ENCODE measurements at regions not wholly inside any gene's neighbourhood (a gene's known extent, or its start where the extent isn't known, plus 50 kb on each side); places are given as distances from the start of the nearest gene placed in this dataset.
A peak's percentile ranks its signal among the peaks of the same experiment; 100 is the strongest.

- peaks cover 27% of the 10 kb centered on the region for H3K27me3 Mint-ChIP-seq (ENCODE audit: low read depth)
- no peaks in the 10 kb centered on the region for H3K36me3 Mint-ChIP-seq
- H3K9me3 Mint-ChIP-seq, result no peaks in the 10 kb centered on the region
- no peak overlapping the region for H3K4me3 Mint-ChIP-seq
- no peak for DNase-seq (ENCODE audit: low spot score in 2 of 2, unreplicated experiment in 2 of 2)
- no peaks in the 10 kb centered on the region for H3K4me1 Mint-ChIP-seq
- no peak overlapping the region for H3K27ac Mint-ChIP-seq
- TF ChIP-seq CTCF (IDR thresholded peaks at IDR 0.05; ENCODE audit: unreplicated experiment), result no peak
These were observed 613.4 kb downstream of the AACS start for GRCh38 chr12:125678589-125678993.

GRCh38 chr12:125683748-125684381, 618.6 kb downstream of the AACS start:
- no peaks in the 10 kb centered on the region for H3K4me1 Mint-ChIP-seq
- peak; percentile 59 for TF ChIP-seq CTCF (IDR thresholded peaks at IDR 0.05; ENCODE audit: unreplicated experiment)

GRCh38 chr12:125684968-125685790, 619.9 kb downstream of the AACS start:
- no peak overlapping the region for H3K27ac Mint-ChIP-seq
- H3K27me3 Mint-ChIP-seq (ENCODE audit: low read depth), result peaks cover 68% of the 10 kb centered on the region
- no peaks in the 10 kb centered on the region for H3K9me3 Mint-ChIP-seq
- DNase-seq (ENCODE audit: low spot score in 2 of 2, unreplicated experiment in 2 of 2), result no peak
- no peak for TF ChIP-seq CTCF (IDR thresholded peaks at IDR 0.05; ENCODE audit: unreplicated experiment)
- H3K36me3 Mint-ChIP-seq, result no peaks in the 10 kb centered on the region
- H3K4me3 Mint-ChIP-seq, result no peak overlapping the region
- no peaks in the 10 kb centered on the region for H3K4me1 Mint-ChIP-seq

More at GRCh38 chr12:125683748-125684381, 618.6 kb downstream of the AACS start:
- Mint-ChIP-seq H3K27ac (no peak overlapping the region), H3K27me3 (ENCODE audit: low read depth) (peaks cover 64% of the 10 kb centered on the region), H3K4me3 (no peak overlapping the region), H3K36me3 (no peaks in the 10 kb centered on the region), H3K9me3 (no peaks in the 10 kb centered on the region)
- peak; percentile 41 to 81 for DNase-seq (ENCODE audit: low spot score in 2 of 2, unreplicated experiment in 2 of 2)

- Mint-ChIP-seq H3K9me3 (no peaks in the 10 kb centered on the region), H3K27ac (no peak overlapping the region), H3K36me3 (no peaks in the 10 kb centered on the region), H3K4me3 (no peak overlapping the region), H3K4me1 (no peaks in the 10 kb centered on the region), H3K27me3 (ENCODE audit: low read depth) (peaks cover 66% of the 10 kb centered on the region)
- DNase-seq (ENCODE audit: low spot score in 2 of 2, unreplicated experiment in 2 of 2), result no peak
- TF ChIP-seq CTCF (IDR thresholded peaks at IDR 0.05; ENCODE audit: unreplicated experiment), result no peak
These were observed 620.7 kb downstream of the AACS start for GRCh38 chr12:125685915-125686314.

- H3K4me3 Mint-ChIP-seq, result no peak overlapping the region
- H3K36me3 Mint-ChIP-seq, result no peaks in the 10 kb centered on the region
- no peak for TF ChIP-seq CTCF (IDR thresholded peaks at IDR 0.05; ENCODE audit: unreplicated experiment)
- H3K27me3 Mint-ChIP-seq (ENCODE audit: low read depth), result peaks cover 54% of the 10 kb centered on the region
- H3K27ac Mint-ChIP-seq, result no peak overlapping the region
- no peaks in the 10 kb centered on the region for H3K9me3 Mint-ChIP-seq
- no peaks in the 10 kb centered on the region for H3K4me1 Mint-ChIP-seq
- no peak for DNase-seq (ENCODE audit: low spot score in 2 of 2, unreplicated experiment in 2 of 2)
These were observed 622.2 kb downstream of the AACS start for GRCh38 chr12:125687403-125687802.

All from mesothelial cell of epicardium (in vitro differentiated cells).